ENCODE measurements at regions not wholly inside any gene's neighbourhood (a gene's known extent, or its start where the extent isn't known, plus 50 kb on each side); places are given as distances from the start of the nearest gene placed in this dataset.

DNA sequence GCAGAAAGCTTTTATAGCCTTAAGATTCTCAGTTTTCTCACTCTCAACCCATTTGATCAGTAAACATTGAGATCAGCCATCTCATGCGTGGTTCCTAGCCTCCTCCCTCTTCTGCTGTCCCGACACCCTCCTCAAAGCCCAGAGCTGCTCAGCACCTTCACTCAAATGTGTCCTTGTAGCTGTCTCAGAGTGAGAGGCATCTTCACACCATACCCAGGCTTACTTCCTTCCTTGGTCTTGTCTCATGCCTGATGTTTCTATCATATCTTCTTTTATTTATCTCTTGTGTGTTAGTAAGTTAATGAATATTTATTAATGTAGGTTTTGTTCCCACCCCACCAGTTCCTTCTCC lies 72.4 kb upstream of the SNX2 start:
- in situ Hi-C loops (cut with MboI): no loop called here
- H3K36me3 ChIP-seq (ENCODE audit: control insufficient read depth, insufficient read depth, low read length): no peaks in the 10 kb centered on the region
- no peak overlapping the region for H2AFZ ChIP-seq (ENCODE audit: low read depth, low read length)
- TF ChIP-seq CREB3 (tag; conservative IDR thresholded peaks at IDR 0.05; ENCODE audit: low read depth) (no peak), SPI1 (IDR thresholded peaks at IDR 0.05; ENCODE audit: borderline replicate concordance, low read depth, low read length) (no peak), SMAD4 (CRISPR knock-in tag; conservative IDR thresholded peaks at IDR 0.05) (no peak), ZNF121 (CRISPR knock-in tag; conservative IDR thresholded peaks at IDR 0.05) (no peak)
- ChIA-PET CTCF (ENCODE audit: low intra/inter-chr PET ratio) (no interaction called here), POLR2A (interaction anchor here (0.6 to 0.7 kb wide), 2 partner anchors 10 to 148 kb away, joined by 3 to 4 read pairs; no protein-coding TSS in a partner anchor)
- no peak overlapping the region for H3K9ac ChIP-seq (ENCODE audit: insufficient read depth in 1 of 2, low read depth in 2 of 2, low read length in 2 of 2)
- H3K4me3 ChIP-seq: no peak overlapping the region
- no peak overlapping the region for H3K4me2 ChIP-seq (ENCODE audit: insufficient read depth, low read length)
- no peak for FAIRE-seq
- H4K20me1 ChIP-seq (replicated peaks; ENCODE audit: control insufficient read depth, insufficient read depth, low read length): no peaks in the 10 kb centered on the region
- H3K9me1 ChIP-seq (ENCODE audit: control insufficient read depth, insufficient read depth, low read length): no peaks in the 10 kb centered on the region
- ATAC-seq: no peak
- intact Hi-C loops (cut with micrococcal nuclease): loop anchor here (5.0 kb wide), 1 partner anchor 300 kb away; no protein-coding TSS in a partner anchor
- no peaks in the 10 kb centered on the region for H3K27me3 ChIP-seq (ENCODE audit: control insufficient read depth in 2 of 2, insufficient read depth in 2 of 2, low read length in 2 of 2)
- H3K27ac ChIP-seq (ENCODE audit: extremely low read depth, low read depth, low read length): no peak overlapping the region
- no peaks in the 10 kb centered on the region for H3K79me2 ChIP-seq (ENCODE audit: control insufficient read depth, insufficient read depth, low read length)
- no peak for DNase-seq (ENCODE audit: extremely low read depth in 1 of 4, low spot score in 3 of 4)
- BruUV-seq (replicated peaks): no TSS peak
- H3K9me3 ChIP-seq (replicated peaks; ENCODE audit: control insufficient read depth, insufficient read depth, low read depth, low read length): no peaks in the 10 kb centered on the region
- H3K4me1 ChIP-seq (replicated peaks in 1 of 2; ENCODE audit: control insufficient read depth in 2 of 2, insufficient read depth in 2 of 2, low read length in 2 of 2): no peaks in the 10 kb centered on the region
- 0% methylated on average over 2 of the region's 2 CpGs for WGBS (ENCODE audit: insufficient coverage, low coverage, missing lambda C conversion rate)

GRCh38 chr5:122703203-122703602 lies 71.7 kb upstream of the SNX2 start:
- DNase-seq (ENCODE audit: extremely low read depth in 1 of 4, low spot score in 3 of 4): no peak
- ChIA-PET CTCF (ENCODE audit: low intra/inter-chr PET ratio) (no interaction called here), POLR2A (no interaction called here)
- Histone ChIP-seq H2AFZ (ENCODE audit: low read depth, low read length) (no peak overlapping the region), H3K4me2 (ENCODE audit: insufficient read depth, low read length) (no peak overlapping the region), H3K4me1 (replicated peaks in 1 of 2; ENCODE audit: control insufficient read depth in 2 of 2, insufficient read depth in 2 of 2, low read length in 2 of 2) (no peaks in the 10 kb centered on the region), H4K20me1 (replicated peaks; ENCODE audit: control insufficient read depth, insufficient read depth, low read length) (no peaks in the 10 kb centered on the region), H3K9me1 (ENCODE audit: control insufficient read depth, insufficient read depth, low read length) (no peaks in the 10 kb centered on the region), H3K27me3 (ENCODE audit: control insufficient read depth in 2 of 2, insufficient read depth in 2 of 2, low read length in 2 of 2) (no peaks in the 10 kb centered on the region), H3K27ac (ENCODE audit: extremely low read depth, low read depth, low read length) (no peak overlapping the region), H3K9ac (ENCODE audit: insufficient read depth in 1 of 2, low read depth in 2 of 2, low read length in 2 of 2) (no peak overlapping the region), H3K9me3 (replicated peaks; ENCODE audit: control insufficient read depth, insufficient read depth, low read depth, low read length) (no peaks in the 10 kb centered on the region), H3K4me3 (no peak overlapping the region), H3K36me3 (ENCODE audit: control insufficient read depth, insufficient read depth, low read length) (no peaks in the 10 kb centered on the region), H3K79me2 (ENCODE audit: control insufficient read depth, insufficient read depth, low read length) (no peaks in the 10 kb centered on the region)
- intact Hi-C loops (cut with micrococcal nuclease): loop anchor here (5.0 kb wide), 1 partner anchor 299 kb away; no protein-coding TSS in a partner anchor
- WGBS (ENCODE audit: insufficient coverage, low coverage, missing lambda C conversion rate): 4% methylated on average over 4 of the region's 4 CpGs
- TF ChIP-seq TRIM28 (IDR thresholded peaks at IDR 0.05): no peak
- no peak for TF ChIP-seq KDM1A (IDR thresholded peaks at IDR 0.05)
- TF ChIP-seq PPARD (CRISPR knock-in tag; IDR thresholded peaks at IDR 0.05): no peak
- no peak for TF ChIP-seq ZNF134 (CRISPR knock-in tag; conservative IDR thresholded peaks at IDR 0.05)
- TF ChIP-seq TSC22D4 (tag; IDR thresholded peaks at IDR 0.05): no peak
- TF ChIP-seq ARID2 (IDR thresholded peaks at IDR 0.05): no peak
- no peak for TF ChIP-seq RBBP5 (IDR thresholded peaks at IDR 0.05; ENCODE audit: borderline replicate concordance, insufficient read depth, low read length, poor library complexity, severe bottlenecking)
- TF ChIP-seq SRSF3 (IDR thresholded peaks at IDR 0.05; ENCODE audit: insufficient read depth, low read length): no peak
- in situ Hi-C loops (cut with MboI): no loop called here
- no peak for ATAC-seq
- no TSS peak for BruUV-seq (replicated peaks)
- no peak for FAIRE-seq
